ENCODE measurements at regions not wholly inside any gene's neighbourhood (a gene's known extent, or its start where the extent isn't known, plus 50 kb on each side); places are given as distances from the start of the nearest gene placed in this dataset.

DNA sequence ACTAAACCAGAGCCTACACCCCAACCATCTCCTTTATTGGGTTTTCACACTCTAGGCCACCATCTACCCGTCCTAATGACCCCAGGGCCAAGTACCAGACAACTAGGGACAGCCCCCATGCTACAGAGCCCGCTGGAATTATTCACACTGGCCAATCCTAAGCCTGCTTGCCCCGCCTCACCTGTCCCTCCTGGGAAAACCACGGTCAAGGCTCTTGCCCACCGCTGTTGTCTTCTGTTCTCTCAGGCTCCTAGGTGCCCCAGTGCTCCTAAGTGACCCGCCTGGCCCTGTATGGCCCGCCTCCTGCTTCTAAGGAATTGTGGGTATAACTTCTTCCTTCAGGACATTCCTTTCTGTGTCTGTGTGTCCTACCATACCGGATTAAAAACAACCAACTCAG, 453.4 kb downstream of the CD83 start:
- no peak for DNase-seq
- Histone ChIP-seq H3K27me3 (no peaks in the 10 kb centered on the region), H3K27ac (no peak overlapping the region), H3K4me1 (ENCODE audit: insufficient read depth) (no peaks in the 10 kb centered on the region), H3K9me3 (no peaks in the 10 kb centered on the region), H3K36me3 (no peaks in the 10 kb centered on the region), H3K4me3 (no peak overlapping the region)
- WGBS, 3 donors, result 92 to 95% (median 94%) methylated on average over 8 of the region's 8 CpGs
- TF ChIP-seq EP300 (IDR thresholded peaks at IDR 0.05) (no peak), POLR2A (IDR thresholded peaks at IDR 0.05) (no peak)
- TF ChIP-seq, protein P1, sequence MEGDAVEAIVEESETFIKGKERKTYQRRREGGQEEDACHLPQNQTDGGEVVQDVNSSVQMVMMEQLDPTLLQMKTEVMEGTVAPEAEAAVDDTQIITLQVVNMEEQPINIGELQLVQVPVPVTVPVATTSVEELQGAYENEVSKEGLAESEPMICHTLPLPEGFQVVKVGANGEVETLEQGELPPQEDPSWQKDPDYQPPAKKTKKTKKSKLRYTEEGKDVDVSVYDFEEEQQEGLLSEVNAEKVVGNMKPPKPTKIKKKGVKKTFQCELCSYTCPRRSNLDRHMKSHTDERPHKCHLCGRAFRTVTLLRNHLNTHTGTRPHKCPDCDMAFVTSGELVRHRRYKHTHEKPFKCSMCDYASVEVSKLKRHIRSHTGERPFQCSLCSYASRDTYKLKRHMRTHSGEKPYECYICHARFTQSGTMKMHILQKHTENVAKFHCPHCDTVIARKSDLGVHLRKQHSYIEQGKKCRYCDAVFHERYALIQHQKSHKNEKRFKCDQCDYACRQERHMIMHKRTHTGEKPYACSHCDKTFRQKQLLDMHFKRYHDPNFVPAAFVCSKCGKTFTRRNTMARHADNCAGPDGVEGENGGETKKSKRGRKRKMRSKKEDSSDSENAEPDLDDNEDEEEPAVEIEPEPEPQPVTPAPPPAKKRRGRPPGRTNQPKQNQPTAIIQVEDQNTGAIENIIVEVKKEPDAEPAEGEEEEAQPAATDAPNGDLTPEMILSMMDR (IDR thresholded peaks at IDR 0.05), result no peak
- intact Hi-C loops (cut with DNase I), result no loop called here

DNA sequence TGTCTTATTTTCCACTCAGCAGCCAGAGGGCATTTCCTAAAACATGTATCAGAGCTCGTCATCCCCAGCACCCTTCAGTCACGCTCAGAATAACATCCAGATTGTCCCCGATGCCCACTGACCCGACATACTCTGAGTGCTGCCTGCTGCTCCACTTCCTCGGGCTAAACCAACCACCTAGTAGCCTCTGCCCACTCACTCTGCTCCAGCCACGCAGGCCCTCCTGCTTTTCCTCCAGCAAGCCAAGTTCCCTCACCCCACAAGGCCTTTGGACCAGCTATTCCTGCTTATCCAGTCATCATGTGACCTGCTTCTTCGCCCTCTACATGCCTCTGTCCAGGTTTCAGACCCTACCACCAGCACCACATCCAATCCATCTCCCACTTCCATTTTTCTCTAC, 454.2 kb downstream of the CD83 start:
- TF ChIP-seq POLR2A (IDR thresholded peaks at IDR 0.05), result no peak
- TF ChIP-seq, protein P1 (IDR thresholded peaks at IDR 0.05), result no peak
- TF ChIP-seq EP300 (IDR thresholded peaks at IDR 0.05), result no peak
- H3K27me3 ChIP-seq, result no peaks in the 10 kb centered on the region
- intact Hi-C loops (cut with DNase I), result no loop called here
- DNase-seq, result no peak
- H3K4me1 ChIP-seq (ENCODE audit: insufficient read depth), result no peaks in the 10 kb centered on the region
- no peaks in the 10 kb centered on the region for H3K9me3 ChIP-seq
- H3K27ac ChIP-seq, result no peak overlapping the region
- WGBS, 3 donors, result 88 to 94% (median 88%) methylated on average over 7 of the region's 7 CpGs
- no peak overlapping the region for H3K4me3 ChIP-seq
- H3K36me3 ChIP-seq, result no peaks in the 10 kb centered on the region

DNA sequence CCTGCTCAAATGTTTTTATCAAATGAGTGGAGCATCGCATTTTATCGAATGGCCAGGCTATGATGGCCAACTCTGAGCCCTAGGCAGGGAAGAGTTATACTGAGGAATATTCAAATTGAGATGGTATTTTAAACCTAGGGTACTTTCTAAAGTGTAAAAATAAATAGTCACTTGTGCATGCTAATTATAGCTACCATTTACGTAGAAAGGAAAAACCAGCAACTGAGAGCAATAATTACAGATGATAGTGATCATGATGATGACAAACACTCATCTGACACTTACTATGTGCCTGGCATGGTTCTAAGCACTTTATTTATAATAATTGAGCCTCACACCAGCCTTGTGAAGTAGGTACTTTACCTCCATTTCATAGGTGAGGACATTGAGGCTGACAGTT, 455.7 kb downstream of the CD83 start:
- DNase-seq, result no peak
- intact Hi-C loops (cut with DNase I), result no loop called here
- 97% methylated on average over 3 of the region's 3 CpGs for WGBS, 3 donors
- no peaks in the 10 kb centered on the region for H3K4me1 ChIP-seq (ENCODE audit: insufficient read depth)
- TF ChIP-seq, protein P1 (IDR thresholded peaks at IDR 0.05), result no peak
- TF ChIP-seq POLR2A (IDR thresholded peaks at IDR 0.05), result no peak
- no peak overlapping the region for H3K4me3 ChIP-seq
- no peak overlapping the region for H3K27ac ChIP-seq
- H3K36me3 ChIP-seq, result no peaks in the 10 kb centered on the region
- H3K9me3 ChIP-seq, result no peaks in the 10 kb centered on the region
- no peaks in the 10 kb centered on the region for H3K27me3 ChIP-seq

DNA sequence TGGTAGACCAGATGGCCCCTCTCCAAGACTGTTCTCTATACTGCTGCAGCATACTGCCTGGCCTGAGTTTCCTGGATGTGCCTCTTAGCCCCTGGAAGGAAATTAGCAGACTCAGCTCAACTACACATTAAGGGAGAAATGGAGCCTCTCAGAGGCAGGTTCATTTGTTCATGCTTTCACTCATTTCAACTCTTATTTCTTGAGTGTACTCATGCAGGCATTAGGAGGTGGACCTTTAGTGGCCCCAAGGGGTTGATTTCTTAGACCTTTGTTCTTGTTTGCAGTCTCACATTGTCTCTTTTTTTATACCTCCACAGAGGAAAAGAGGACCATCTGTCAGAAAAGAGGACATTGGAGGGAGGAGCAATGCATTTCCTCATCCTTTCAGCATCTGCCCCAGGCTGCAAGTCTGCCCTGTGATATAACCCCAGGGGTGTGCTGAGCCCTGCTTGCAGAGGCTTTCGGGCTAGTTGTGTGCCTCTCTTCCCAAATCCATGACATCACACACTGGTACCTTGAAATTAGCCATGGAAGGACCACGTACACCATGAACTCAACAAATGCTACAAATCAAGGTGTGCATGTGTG, 456.2 kb downstream of the CD83 start:
- no peak overlapping the region for H3K27ac ChIP-seq
- no peaks in the 10 kb centered on the region for H3K4me1 ChIP-seq (ENCODE audit: insufficient read depth)
- TF ChIP-seq EP300 (IDR thresholded peaks at IDR 0.05) (no peak), POLR2A (IDR thresholded peaks at IDR 0.05) (no peak)
- TF ChIP-seq, protein P1 (IDR thresholded peaks at IDR 0.05), result no peak
- no peaks in the 10 kb centered on the region for H3K27me3 ChIP-seq
- no peaks in the 10 kb centered on the region for H3K9me3 ChIP-seq
- 90 to 97% (median 91%) methylated on average over 2 of the region's 2 CpGs for WGBS, 3 donors
- intact Hi-C loops (cut with DNase I), result no loop called here
- DNase-seq, result no peak
- no peak overlapping the region for H3K4me3 ChIP-seq
- no peaks in the 10 kb centered on the region for H3K36me3 ChIP-seq
